ENCODE measurements at regions not wholly inside any gene's neighbourhood (a gene's known extent, or its start where the extent isn't known, plus 50 kb on each side); places are given as distances from the start of the nearest gene placed in this dataset.

GRCh38 chr6:170007468-170008293 lies 256.3 kb downstream of the ERMARD start:
- ATAC-seq = no peak
- Histone ChIP-seq H3K9me3 (no peaks in the 10 kb centered on the region), H3K27me3 (no peaks in the 10 kb centered on the region), H3K4me3 (no peak overlapping the region), H3K36me3 (no peaks in the 10 kb centered on the region), H3K27ac (no peak overlapping the region), H3K4me1 (no peaks in the 10 kb centered on the region)
- 48 to 77% methylated on average over 5 to 13 of the region's 17 CpGs for WGBS, 2 donors (ENCODE audit: low coverage in 1 of 2)
- no peak for TF ChIP-seq CTCF (IDR thresholded peaks at IDR 0.05)
- no peak for TF ChIP-seq POLR2AphosphoS5 (IDR thresholded peaks at IDR 0.05)

- Histone ChIP-seq H3K27me3 (no peaks in the 10 kb centered on the region), H3K4me1 (no peaks in the 10 kb centered on the region), H3K36me3 (no peaks in the 10 kb centered on the region), H3K9me3 (no peaks in the 10 kb centered on the region), H3K4me3 (no peak overlapping the region), H3K27ac (no peak overlapping the region)
- 73 to 78% methylated on average over 2 to 6 of the region's 19 CpGs for WGBS, 2 donors (ENCODE audit: low coverage in 1 of 2)
- ATAC-seq = no peak
- TF ChIP-seq POLR2AphosphoS5 (IDR thresholded peaks at IDR 0.05) = no peak
- no peak for TF ChIP-seq CTCF (IDR thresholded peaks at IDR 0.05)
- no peak for TF ChIP-seq POLR2A (IDR thresholded peaks at IDR 0.05)
- TF ChIP-seq EP300 (IDR thresholded peaks at IDR 0.05) = no peak
These were observed 255.6 kb downstream of the ERMARD start for GRCh38 chr6:170006900-170007467.

GRCh38 chr6:170006071-170006899 lies 254.9 kb downstream of the ERMARD start:
- Histone ChIP-seq H3K27me3 (no peaks in the 10 kb centered on the region), H3K4me1 (no peaks in the 10 kb centered on the region), H3K36me3 (no peaks in the 10 kb centered on the region), H3K27ac (no peak overlapping the region), H3K4me3 (no peak overlapping the region), H3K9me3 (no peaks in the 10 kb centered on the region)
- no peak for TF ChIP-seq POLR2A (IDR thresholded peaks at IDR 0.05)
- no peak for TF ChIP-seq POLR2AphosphoS5 (IDR thresholded peaks at IDR 0.05)
- TF ChIP-seq EP300 (IDR thresholded peaks at IDR 0.05) = no peak
- TF ChIP-seq CTCF (IDR thresholded peaks at IDR 0.05) = no peak
- WGBS, 2 donors (ENCODE audit: low coverage in 1 of 2) = 74 to 80% methylated on average over 1 to 3 of the region's 7 CpGs
- ATAC-seq = no peak

GRCh38 chr6:170005665-170006064 lies 254.2 kb downstream of the ERMARD start:
- Histone ChIP-seq H3K4me3 (no peak overlapping the region), H3K27ac (no peak overlapping the region), H3K27me3 (no peaks in the 10 kb centered on the region), H3K36me3 (no peaks in the 10 kb centered on the region), H3K4me1 (no peaks in the 10 kb centered on the region), H3K9me3 (no peaks in the 10 kb centered on the region)
- no peak for ATAC-seq
- TF ChIP-seq POLR2AphosphoS5 (IDR thresholded peaks at IDR 0.05) (no peak), EP300 (IDR thresholded peaks at IDR 0.05) (no peak), POLR2A (IDR thresholded peaks at IDR 0.05) (no peak), CTCF (IDR thresholded peaks at IDR 0.05) (no peak)

Data from gastroesophageal sphincter (tissue), 4 donors.